H1 (cell line): ENCODE measurements at regions not wholly inside any gene's neighbourhood (a gene's known extent, or its start where the extent isn't known, plus 50 kb on each side); places are given as distances from the start of the nearest gene placed in this dataset.

Experiments used
- ASH2L ChIP-seq: fragments of 200-600, 300-600 bp; sonication (generic); IDR thresholded peaks from one replicate; pipeline ENCODE4 v1.7.1; 2017; ENCODE audit warnings: low read length
- POLR2A ChIP-seq, 2 experiments: IDR thresholded peaks; 1 replicate in 1 of 2; 2 replicates in 1 of 2; pipeline ENCODE4 v1.6.1; 2011; ENCODE audit warnings: low read depth in 2 of 2, low read length in 2 of 2, mild to moderate bottlenecking in 2 of 2; ENCODE audit errors: control extremely low read depth in 1 of 2
- RNF2 ChIP-seq: fragments of 200-900, 300-1000 bp; sonication (generic); IDR thresholded peaks from 2 replicates; pipeline ENCODE4 v1.7.1; 2016; ENCODE audit warnings: borderline replicate concordance, low read depth, mild to moderate bottlenecking, antibody characterized with exemption, low read length; ENCODE audit not compliant: poor library complexity, severe bottlenecking; ENCODE audit errors: missing control alignments
- RXRA ChIP-seq: IDR thresholded peaks from 2 replicates; pipeline ENCODE4 v1.6.1; 2011; ENCODE audit warnings: low read depth, mild to moderate bottlenecking, low read length, moderate library complexity; ENCODE audit not compliant: insufficient read depth
- SIN3A ChIP-seq, 2 experiments: IDR thresholded peaks in 1 of 2; conservative IDR thresholded peaks in 1 of 2; 2 replicates each; pipeline ENCODE4 v1.6.1; 2011 to 2012; ENCODE audit warnings: low read length in 2 of 2, improper control_type of control experiment in 1 of 2, low read depth in 1 of 2, mild to moderate bottlenecking in 1 of 2
- SP1 ChIP-seq: IDR thresholded peaks from 2 replicates; pipeline ENCODE4 v1.6.1; 2011; ENCODE audit warnings: low read depth, low read length
- TF ChIP-seq, protein P1 (sequence below), 3 experiments: IDR thresholded peaks; 1 replicate in 2 of 3; 2 replicates in 1 of 3; pipeline versions ENCODE4 v1.5.1 to v1.6.1; 2011; ENCODE audit warnings: low read length in 3 of 3, mild to moderate bottlenecking in 3 of 3, inconsistent platforms in 2 of 3, low read depth in 1 of 3, moderate library complexity in 1 of 3; ENCODE audit not compliant: insufficient read depth in 1 of 3; ENCODE audit errors: control extremely low read depth in 1 of 3
- TF ChIP-seq, protein P2 (sequence below): IDR thresholded peaks from 2 replicates; pipeline ENCODE4 v1.6.1; 2012; ENCODE audit warnings: inconsistent platforms
- TF ChIP-seq, protein P3 (sequence below): IDR thresholded peaks from 2 replicates; pipeline ENCODE4 v1.6.1; 2011; ENCODE audit warnings: low read length, improper control_type of control experiment

DNA sequence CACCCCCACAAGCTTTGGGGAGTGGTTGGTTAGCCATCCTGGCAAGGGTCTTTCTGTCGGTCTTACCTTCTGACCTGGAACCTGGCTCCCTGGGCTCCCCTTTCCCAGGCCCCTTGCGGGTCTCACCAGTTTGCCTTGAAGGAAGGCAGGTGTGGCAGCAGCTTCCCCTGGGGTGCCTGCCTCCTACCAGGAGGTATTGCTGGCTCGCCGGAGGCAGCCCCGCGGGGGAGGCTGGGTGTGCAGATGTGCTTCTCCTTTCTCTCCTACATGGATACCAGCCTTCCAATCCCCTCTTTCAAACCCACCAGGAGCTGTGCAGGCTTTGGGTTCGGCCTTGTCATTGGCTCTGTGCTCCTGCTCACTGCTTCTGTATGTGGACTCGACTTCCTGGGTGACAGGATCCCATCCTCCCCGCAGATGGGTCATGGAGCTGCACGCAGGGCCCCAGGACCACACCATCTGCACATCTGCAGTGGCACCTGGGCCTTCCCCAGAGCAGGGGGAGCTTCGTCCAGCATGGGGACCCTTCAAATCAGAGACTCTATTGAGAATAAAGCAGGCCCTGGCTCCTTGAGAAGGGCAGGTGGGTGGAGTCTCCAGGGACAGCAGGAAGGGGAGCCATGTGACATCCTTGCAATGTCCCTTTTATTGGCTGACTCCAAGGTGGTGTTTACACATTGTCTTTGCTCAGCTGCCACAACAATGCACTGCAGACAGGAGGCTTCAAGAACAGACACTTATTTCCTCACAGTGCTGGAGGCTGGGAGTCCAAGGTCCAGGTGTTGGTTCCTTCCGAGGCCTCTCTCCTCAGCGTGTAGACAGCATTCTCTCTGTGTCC, 592.0 kb downstream of the BRD1 start:
- TF ChIP-seq SIN3A (conservative IDR thresholded peaks at IDR 0.05 in 1 of 2, IDR thresholded peaks at IDR 0.05 in 1 of 2; ENCODE audit: low read depth in 1 of 2, low read length in 2 of 2) (no peak), POLR2A (IDR thresholded peaks at IDR 0.05; ENCODE audit: control extremely low read depth in 1 of 2, low read depth in 2 of 2, low read length in 2 of 2) (no peak), RNF2 (no peak), SP1 (no peak), ASH2L (no peak), RXRA (no peak)
- TF ChIP-seq, protein P1, sequence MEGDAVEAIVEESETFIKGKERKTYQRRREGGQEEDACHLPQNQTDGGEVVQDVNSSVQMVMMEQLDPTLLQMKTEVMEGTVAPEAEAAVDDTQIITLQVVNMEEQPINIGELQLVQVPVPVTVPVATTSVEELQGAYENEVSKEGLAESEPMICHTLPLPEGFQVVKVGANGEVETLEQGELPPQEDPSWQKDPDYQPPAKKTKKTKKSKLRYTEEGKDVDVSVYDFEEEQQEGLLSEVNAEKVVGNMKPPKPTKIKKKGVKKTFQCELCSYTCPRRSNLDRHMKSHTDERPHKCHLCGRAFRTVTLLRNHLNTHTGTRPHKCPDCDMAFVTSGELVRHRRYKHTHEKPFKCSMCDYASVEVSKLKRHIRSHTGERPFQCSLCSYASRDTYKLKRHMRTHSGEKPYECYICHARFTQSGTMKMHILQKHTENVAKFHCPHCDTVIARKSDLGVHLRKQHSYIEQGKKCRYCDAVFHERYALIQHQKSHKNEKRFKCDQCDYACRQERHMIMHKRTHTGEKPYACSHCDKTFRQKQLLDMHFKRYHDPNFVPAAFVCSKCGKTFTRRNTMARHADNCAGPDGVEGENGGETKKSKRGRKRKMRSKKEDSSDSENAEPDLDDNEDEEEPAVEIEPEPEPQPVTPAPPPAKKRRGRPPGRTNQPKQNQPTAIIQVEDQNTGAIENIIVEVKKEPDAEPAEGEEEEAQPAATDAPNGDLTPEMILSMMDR (IDR thresholded peaks at IDR 0.05; ENCODE audit: control extremely low read depth in 1 of 3, insufficient read depth in 1 of 3, low read depth in 1 of 3, low read length in 3 of 3), result no peak
- TF ChIP-seq, protein P2, sequence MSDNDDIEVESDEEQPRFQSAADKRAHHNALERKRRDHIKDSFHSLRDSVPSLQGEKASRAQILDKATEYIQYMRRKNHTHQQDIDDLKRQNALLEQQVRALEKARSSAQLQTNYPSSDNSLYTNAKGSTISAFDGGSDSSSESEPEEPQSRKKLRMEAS, result no peak
- TF ChIP-seq, protein P3, sequence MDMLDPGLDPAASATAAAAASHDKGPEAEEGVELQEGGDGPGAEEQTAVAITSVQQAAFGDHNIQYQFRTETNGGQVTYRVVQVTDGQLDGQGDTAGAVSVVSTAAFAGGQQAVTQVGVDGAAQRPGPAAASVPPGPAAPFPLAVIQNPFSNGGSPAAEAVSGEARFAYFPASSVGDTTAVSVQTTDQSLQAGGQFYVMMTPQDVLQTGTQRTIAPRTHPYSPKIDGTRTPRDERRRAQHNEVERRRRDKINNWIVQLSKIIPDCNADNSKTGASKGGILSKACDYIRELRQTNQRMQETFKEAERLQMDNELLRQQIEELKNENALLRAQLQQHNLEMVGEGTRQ, result no peak
